ENCODE measurements at regions not wholly inside any gene's neighbourhood (a gene's known extent, or its start where the extent isn't known, plus 50 kb on each side); places are given as distances from the start of the nearest gene placed in this dataset.

- TF ChIP-seq CTCF (IDR thresholded peaks at IDR 0.05) (no peak), POLR2A (IDR thresholded peaks at IDR 0.05) (no peak), EP300 (IDR thresholded peaks at IDR 0.05) (no peak)
Observed at GRCh38 chr12:75883241-75883640, 148.3 kb downstream of the PHLDA1 start.
